Trophoblast cell (in vitro differentiated cells and primary cell): ENCODE measurements at regions not wholly inside any gene's neighbourhood (a gene's known extent, or its start where the extent isn't known, plus 50 kb on each side); places are given as distances from the start of the nearest gene placed in this dataset.

Experiments
- DNase-seq, 2 donors: peaks; one replicate each; pipeline ENCODE4 v3.0.0-alpha.2; 2016
- H2AFZ ChIP-seq: 2 replicates; pipeline ENCODE4 v1.6.1; 2013; ENCODE audit warnings: low read length, moderate library complexity, mild to moderate bottlenecking; ENCODE audit not compliant: insufficient read depth, poor library complexity
- H2AK5ac ChIP-seq: 2 replicates; pipeline ENCODE4 v1.6.1; 2013; ENCODE audit warnings: mild to moderate bottlenecking, low read length
- H2BK120ac ChIP-seq: 2 replicates; pipeline ENCODE4 v1.6.1; 2013; ENCODE audit warnings: low read length, mild to moderate bottlenecking, moderate library complexity; ENCODE audit not compliant: insufficient read depth, poor library complexity
- H2BK12ac ChIP-seq: 2 replicates; pipeline ENCODE4 v1.6.1; 2013; ENCODE audit warnings: mild to moderate bottlenecking, low read length, moderate library complexity
- H2BK5ac ChIP-seq: 2 replicates; pipeline ENCODE4 v1.6.1; 2013; ENCODE audit warnings: low read length, low read depth, moderate library complexity, mild to moderate bottlenecking; ENCODE audit not compliant: poor library complexity
- H3K14ac ChIP-seq: 2 replicates; pipeline ENCODE4 v1.6.1; 2013; ENCODE audit warnings: mild to moderate bottlenecking, low read length
- H3K18ac ChIP-seq: 2 replicates; pipeline ENCODE4 v1.6.1; 2013; ENCODE audit warnings: mild to moderate bottlenecking, low read length
- H3K23ac ChIP-seq: 2 replicates; pipeline ENCODE4 v1.6.1; 2013; ENCODE audit warnings: low read length
- H3K27ac ChIP-seq: 2 replicates; pipeline ENCODE4 v1.5.1; 2013; ENCODE audit warnings: low read depth, mild to moderate bottlenecking, inconsistent platforms, low read length, moderate library complexity
- H3K27me3 ChIP-seq: 2 replicates; pipeline ENCODE4 v1.6.1; 2013; ENCODE audit warnings: inconsistent platforms, mild to moderate bottlenecking, low read length, moderate library complexity; ENCODE audit not compliant: insufficient read depth
- H3K36me3 ChIP-seq, 2 experiments: 1 replicate in 1 of 2; 2 replicates in 1 of 2; pipeline ENCODE4 v1.6.1; 2013; ENCODE audit warnings: low read length in 2 of 2, mild to moderate bottlenecking in 2 of 2, moderate library complexity in 1 of 2; ENCODE audit not compliant: insufficient read depth in 2 of 2, control insufficient read depth in 1 of 2
- H3K4ac ChIP-seq: 2 replicates; pipeline ENCODE4 v1.6.1; 2013; ENCODE audit warnings: low read depth, mild to moderate bottlenecking, low read length, moderate library complexity
- H3K4me1 ChIP-seq, 2 experiments: 1 replicate in 1 of 2; 2 replicates in 1 of 2; pipeline ENCODE4 v1.6.1; 2013; ENCODE audit warnings: low read length in 2 of 2, mild to moderate bottlenecking in 2 of 2, moderate library complexity in 1 of 2; ENCODE audit not compliant: insufficient read depth in 2 of 2, control insufficient read depth in 1 of 2
- H3K4me2 ChIP-seq: 2 replicates; pipeline ENCODE4 v1.6.1; 2013; ENCODE audit warnings: inconsistent platforms, mild to moderate bottlenecking, low read length, moderate library complexity
- H3K4me3 ChIP-seq: 2 replicates; pipeline ENCODE4 v1.5.1; 2013; ENCODE audit warnings: mild to moderate bottlenecking, low read depth, low read length, inconsistent platforms
- H3K79me1 ChIP-seq: one replicate; pipeline ENCODE4 v1.6.1; 2013; ENCODE audit warnings: low read length
- H3K79me2 ChIP-seq: 2 replicates; pipeline ENCODE4 v1.6.1; 2013; ENCODE audit warnings: low read length, mild to moderate bottlenecking; ENCODE audit not compliant: control insufficient read depth, insufficient read depth, poor library complexity
- H3K9ac ChIP-seq: 2 replicates; pipeline ENCODE4 v1.6.1; 2013; ENCODE audit warnings: mild to moderate bottlenecking, low read length
- H3K9me3 ChIP-seq: 2 replicates; pipeline ENCODE4 v1.6.1; 2013; ENCODE audit warnings: low read depth, mild to moderate bottlenecking, control low read depth, inconsistent platforms, low read length; ENCODE audit not compliant: insufficient read depth
- H4K12ac ChIP-seq: 2 replicates; pipeline ENCODE4 v1.6.1; 2013; ENCODE audit warnings: low read depth, mild to moderate bottlenecking, low read length, moderate library complexity
- H4K8ac ChIP-seq: 2 replicates; pipeline ENCODE4 v1.6.1; 2013; ENCODE audit warnings: low read depth, mild to moderate bottlenecking, low read length, moderate library complexity
- H4K91ac ChIP-seq: one replicate; pipeline ENCODE4 v1.6.1; 2013; ENCODE audit warnings: low read depth, mild to moderate bottlenecking, low read length, moderate library complexity
- WGBS: extraction: QIAGEN DNeasy Blood & Tissue Kit; methylation state at CpG from one replicate; pipeline ENCODE4 v1.1.7; 2013; ENCODE audit warnings: missing lambda C conversion rate; ENCODE audit not compliant: insufficient read length, insufficient coverage; ENCODE audit errors: extremely low coverage; 5-methylcytosine and 5-hydroxymethylcytosine counted together

- no peak overlapping the region for H2AFZ ChIP-seq
- no peaks in the 10 kb centered on the region for H3K36me3 ChIP-seq
- H3K23ac ChIP-seq = no peak overlapping the region
- no peak overlapping the region for H2BK5ac ChIP-seq
- H2BK120ac ChIP-seq = no peak overlapping the region
- H4K8ac ChIP-seq = no peak overlapping the region
- H3K9ac ChIP-seq = no peak overlapping the region
- no peaks in the 10 kb centered on the region for H3K79me1 ChIP-seq
- no CpG with 5 or more reads among the region's 1 CpG for WGBS
- DNase-seq = no peak
- H3K79me2 ChIP-seq = no peaks in the 10 kb centered on the region
- H4K91ac ChIP-seq = no peak overlapping the region
- H3K4me1 ChIP-seq = no peaks in the 10 kb centered on the region
- no peak overlapping the region for H3K18ac ChIP-seq
- no peak overlapping the region for H3K14ac ChIP-seq
- H2AK5ac ChIP-seq = no peak overlapping the region
- H3K9me3 ChIP-seq = peaks cover 3% of the 10 kb centered on the region
- no peak overlapping the region for H2BK12ac ChIP-seq
- no peak overlapping the region for H3K4me3 ChIP-seq
- no peak overlapping the region for H4K12ac ChIP-seq
- H3K4ac ChIP-seq = no peak overlapping the region
- no peak overlapping the region for H3K27ac ChIP-seq
- no peak overlapping the region for H3K4me2 ChIP-seq
- no peaks in the 10 kb centered on the region for H3K27me3 ChIP-seq
These were observed 332.9 kb upstream of the RBMY1B start for GRCh38 chrY:21178281-21178680.

- DNase-seq = no peak
- no peak overlapping the region for H2AK5ac ChIP-seq
- H3K27me3 ChIP-seq = no peaks in the 10 kb centered on the region
- no peak overlapping the region for H4K12ac ChIP-seq
- no peak overlapping the region for H3K18ac ChIP-seq
- no peak overlapping the region for H2BK120ac ChIP-seq
- H4K8ac ChIP-seq = no peak overlapping the region
- no peak overlapping the region for H4K91ac ChIP-seq
- no peaks in the 10 kb centered on the region for H3K36me3 ChIP-seq
- H3K79me1 ChIP-seq = no peaks in the 10 kb centered on the region
- H3K14ac ChIP-seq = no peak overlapping the region
- H3K9ac ChIP-seq = no peak overlapping the region
- no peak overlapping the region for H2BK12ac ChIP-seq
- H3K23ac ChIP-seq = no peak overlapping the region
- no peak overlapping the region for H3K27ac ChIP-seq
- WGBS = no CpG with 5 or more reads among the region's 5 CpGs
- H3K4me2 ChIP-seq = no peak overlapping the region
- H3K9me3 ChIP-seq = peaks cover 3% of the 10 kb centered on the region
- no peak overlapping the region for H3K4ac ChIP-seq
- H2AFZ ChIP-seq = no peak overlapping the region
- no peaks in the 10 kb centered on the region for H3K79me2 ChIP-seq
- no peaks in the 10 kb centered on the region for H3K4me1 ChIP-seq
- no peak overlapping the region for H3K4me3 ChIP-seq
- H2BK5ac ChIP-seq = no peak overlapping the region
These were observed 330.2 kb upstream of the RBMY1B start for GRCh38 chrY:21180921-21181320.

GRCh38 chrY:21184271-21184670 lies 326.9 kb upstream of the RBMY1B start:
- Histone ChIP-seq H2BK120ac (no peak overlapping the region), H2AFZ (no peak overlapping the region), H4K91ac (no peak overlapping the region), H4K8ac (no peak overlapping the region), H3K4ac (no peak overlapping the region), H3K18ac (no peak overlapping the region), H2BK12ac (no peak overlapping the region), H2BK5ac (no peak overlapping the region), H3K9me3 (peaks cover 3% of the 10 kb centered on the region), H3K27me3 (no peaks in the 10 kb centered on the region), H3K79me2 (no peaks in the 10 kb centered on the region), H3K36me3 (no peaks in the 10 kb centered on the region), H4K12ac (no peak overlapping the region), H3K4me2 (no peak overlapping the region), H3K4me3 (no peak overlapping the region), H2AK5ac (no peak overlapping the region), H3K4me1 (no peaks in the 10 kb centered on the region), H3K27ac (no peak overlapping the region), H3K79me1 (no peaks in the 10 kb centered on the region), H3K23ac (no peak overlapping the region), H3K14ac (no peak overlapping the region), H3K9ac (no peak overlapping the region)
- WGBS = no CpG with 5 or more reads among the region's 1 CpG
- no peak for DNase-seq

- no peak for DNase-seq
- Histone ChIP-seq H3K18ac (no peak overlapping the region), H3K9ac (no peak overlapping the region), H2BK120ac (no peak overlapping the region), H2AK5ac (no peak overlapping the region), H3K9me3 (peaks cover 3% of the 10 kb centered on the region), H4K91ac (no peak overlapping the region), H3K4me2 (no peak overlapping the region), H3K4me3 (no peak overlapping the region), H4K12ac (no peak overlapping the region), H3K27me3 (no peaks in the 10 kb centered on the region), H3K79me1 (no peaks in the 10 kb centered on the region), H3K79me2 (no peaks in the 10 kb centered on the region), H3K36me3 (no peaks in the 10 kb centered on the region), H3K4me1 (no peaks in the 10 kb centered on the region), H4K8ac (no peak overlapping the region), H3K4ac (no peak overlapping the region), H2AFZ (no peak overlapping the region), H3K27ac (no peak overlapping the region), H3K23ac (no peak overlapping the region), H3K14ac (no peak overlapping the region), H2BK12ac (no peak overlapping the region), H2BK5ac (no peak overlapping the region)
- no CpG with 5 or more reads among the region's 6 CpGs for WGBS
These were observed 325.6 kb upstream of the RBMY1B start for GRCh38 chrY:21185419-21186105.
